Breast epithelium (tissue), 3 donors: ENCODE measurements at regions not wholly inside any gene's neighbourhood (a gene's known extent, or its start where the extent isn't known, plus 50 kb on each side); places are given as distances from the start of the nearest gene placed in this dataset.

Source experiments
- POLR2A ChIP-seq: fragments of 450-650 bp; IDR thresholded peaks from one replicate; pipeline ENCODE4 v1.6.1; 2016; ENCODE audit warnings: antibody characterized with exemption, mild to moderate bottlenecking, moderate library complexity
- POLR2AphosphoS5 ChIP-seq, 3 donors: sonication (generic); formaldehyde crosslinking; IDR thresholded peaks; one replicate each; pipeline ENCODE4 v1.6.1; 2017; ENCODE audit warnings: antibody characterized with exemption in 3 of 3
- TF ChIP-seq, protein P1 (sequence below), 3 donors: fragments of 450-650 bp; IDR thresholded peaks; one replicate each; pipeline ENCODE4 v1.5.1; 2016 to 2017; ENCODE audit warnings: antibody characterized with exemption in 3 of 3, mild to moderate bottlenecking in 3 of 3, moderate library complexity in 3 of 3

DNA sequence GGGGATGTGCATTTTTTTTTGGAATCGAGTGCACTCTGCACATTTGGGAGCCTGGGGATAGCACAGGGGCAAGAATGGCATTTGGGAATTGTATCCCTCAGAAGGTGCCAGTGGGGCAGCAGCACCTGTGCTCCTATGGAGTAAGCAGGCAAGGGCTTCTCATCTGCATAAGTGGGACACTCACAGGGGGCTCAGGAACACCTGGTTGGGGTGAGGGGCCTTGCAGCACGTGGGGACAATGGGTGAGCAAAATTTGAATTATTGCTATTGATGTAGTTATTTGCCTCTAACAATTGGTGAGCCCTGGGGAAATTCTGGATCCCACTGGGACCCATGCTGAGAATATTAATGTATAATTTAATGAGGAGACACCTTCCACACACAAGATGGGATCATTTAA is 274.2 kb downstream of the TTC6 start:
- no peak for TF ChIP-seq POLR2A
- no peak for TF ChIP-seq POLR2AphosphoS5 (IDR thresholded peaks at IDR 0.05)
- TF ChIP-seq, protein P1, sequence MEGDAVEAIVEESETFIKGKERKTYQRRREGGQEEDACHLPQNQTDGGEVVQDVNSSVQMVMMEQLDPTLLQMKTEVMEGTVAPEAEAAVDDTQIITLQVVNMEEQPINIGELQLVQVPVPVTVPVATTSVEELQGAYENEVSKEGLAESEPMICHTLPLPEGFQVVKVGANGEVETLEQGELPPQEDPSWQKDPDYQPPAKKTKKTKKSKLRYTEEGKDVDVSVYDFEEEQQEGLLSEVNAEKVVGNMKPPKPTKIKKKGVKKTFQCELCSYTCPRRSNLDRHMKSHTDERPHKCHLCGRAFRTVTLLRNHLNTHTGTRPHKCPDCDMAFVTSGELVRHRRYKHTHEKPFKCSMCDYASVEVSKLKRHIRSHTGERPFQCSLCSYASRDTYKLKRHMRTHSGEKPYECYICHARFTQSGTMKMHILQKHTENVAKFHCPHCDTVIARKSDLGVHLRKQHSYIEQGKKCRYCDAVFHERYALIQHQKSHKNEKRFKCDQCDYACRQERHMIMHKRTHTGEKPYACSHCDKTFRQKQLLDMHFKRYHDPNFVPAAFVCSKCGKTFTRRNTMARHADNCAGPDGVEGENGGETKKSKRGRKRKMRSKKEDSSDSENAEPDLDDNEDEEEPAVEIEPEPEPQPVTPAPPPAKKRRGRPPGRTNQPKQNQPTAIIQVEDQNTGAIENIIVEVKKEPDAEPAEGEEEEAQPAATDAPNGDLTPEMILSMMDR (IDR thresholded peaks at IDR 0.05): no peak
